LNCaP clone FGC (cell line): ENCODE measurements at regions not wholly inside any gene's neighbourhood (a gene's known extent, or its start where the extent isn't known, plus 50 kb on each side); places are given as distances from the start of the nearest gene placed in this dataset.

Experiments used
- DNase-seq: peaks from one replicate; pipeline ENCODE4 v3.0.0-alpha.2; 2011; ENCODE audit warnings: low read depth
- H3K4me3 ChIP-seq: 2 replicates; pipeline ENCODE4 v1.5.1; 2011; ENCODE audit warnings: mild to moderate bottlenecking, low read depth, low read length, control low read depth
- TF ChIP-seq, protein P1 (sequence below): IDR thresholded peaks from 2 replicates; pipeline ENCODE4 v1.5.1; 2012; ENCODE audit warnings: mild to moderate bottlenecking; ENCODE audit not compliant: control insufficient read depth, insufficient read depth; ENCODE audit errors: extremely low read depth

- TF ChIP-seq, protein P1, sequence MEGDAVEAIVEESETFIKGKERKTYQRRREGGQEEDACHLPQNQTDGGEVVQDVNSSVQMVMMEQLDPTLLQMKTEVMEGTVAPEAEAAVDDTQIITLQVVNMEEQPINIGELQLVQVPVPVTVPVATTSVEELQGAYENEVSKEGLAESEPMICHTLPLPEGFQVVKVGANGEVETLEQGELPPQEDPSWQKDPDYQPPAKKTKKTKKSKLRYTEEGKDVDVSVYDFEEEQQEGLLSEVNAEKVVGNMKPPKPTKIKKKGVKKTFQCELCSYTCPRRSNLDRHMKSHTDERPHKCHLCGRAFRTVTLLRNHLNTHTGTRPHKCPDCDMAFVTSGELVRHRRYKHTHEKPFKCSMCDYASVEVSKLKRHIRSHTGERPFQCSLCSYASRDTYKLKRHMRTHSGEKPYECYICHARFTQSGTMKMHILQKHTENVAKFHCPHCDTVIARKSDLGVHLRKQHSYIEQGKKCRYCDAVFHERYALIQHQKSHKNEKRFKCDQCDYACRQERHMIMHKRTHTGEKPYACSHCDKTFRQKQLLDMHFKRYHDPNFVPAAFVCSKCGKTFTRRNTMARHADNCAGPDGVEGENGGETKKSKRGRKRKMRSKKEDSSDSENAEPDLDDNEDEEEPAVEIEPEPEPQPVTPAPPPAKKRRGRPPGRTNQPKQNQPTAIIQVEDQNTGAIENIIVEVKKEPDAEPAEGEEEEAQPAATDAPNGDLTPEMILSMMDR, result no peak
These were observed 88.3 kb downstream of the RHOB start for GRCh38 chr2:20534913-20535801.

GRCh38 chr2:20536619-20537422 lies 89.9 kb downstream of the RHOB start:
- H3K4me3 ChIP-seq, result no peak overlapping the region
- TF ChIP-seq, protein P1, result no peak
- peak; percentile 63 for DNase-seq

More at GRCh38 chr2:20534913-20535801, 88.3 kb downstream of the RHOB start:
- H3K4me3 ChIP-seq, result no peak overlapping the region
- no peak for DNase-seq

GRCh38 chr2:20537423-20538307 lies 90.8 kb downstream of the RHOB start:
- DNase-seq, result no peak
- no peak overlapping the region for H3K4me3 ChIP-seq
- TF ChIP-seq, protein P1, result no peak

GRCh38 chr2:20538308-20539132 lies 91.6 kb downstream of the RHOB start:
- H3K4me3 ChIP-seq, result no peak overlapping the region
- DNase-seq, result no peak
- TF ChIP-seq, protein P1, result no peak

DNA sequence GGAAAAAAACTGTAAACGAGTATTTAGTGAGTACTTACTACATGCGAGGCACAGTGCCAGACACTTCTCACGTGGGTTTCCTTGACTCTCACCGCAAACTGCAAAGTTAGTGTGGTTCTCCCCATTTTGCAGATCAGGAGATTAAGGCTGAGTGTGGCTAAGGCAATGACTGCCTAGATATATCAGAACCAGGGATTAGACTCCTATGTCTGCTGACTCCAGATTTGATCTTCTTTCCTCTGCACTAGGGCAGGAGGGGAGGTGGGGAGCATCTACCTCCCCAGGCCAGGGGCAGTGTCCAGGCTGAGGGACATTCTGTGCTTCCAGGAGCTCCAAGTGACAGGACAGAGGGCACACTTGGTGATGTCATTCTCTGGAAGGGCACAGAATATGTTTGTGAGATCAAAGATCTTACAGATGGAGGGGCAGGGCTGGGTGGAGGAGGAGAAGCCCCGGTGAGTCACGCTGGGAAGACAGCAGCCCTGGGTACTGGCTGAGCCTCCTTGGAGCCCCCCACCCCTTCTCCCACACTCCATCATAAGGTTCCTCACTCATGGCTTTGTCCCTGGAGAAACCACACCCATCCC lies 92.4 kb downstream of the RHOB start:
- TF ChIP-seq, protein P1, result no peak
- H3K4me3 ChIP-seq, result no peak overlapping the region
- DNase-seq, result no peak
